ENCODE measurements at regions not wholly inside any gene's neighbourhood (a gene's known extent, or its start where the extent isn't known, plus 50 kb on each side); places are given as distances from the start of the nearest gene placed in this dataset.

GRCh38 chr3:41037651-41038334 is 161.5 kb upstream of the CTNNB1 start:
- Mint-ChIP-seq H3K4me1 (no peaks in the 10 kb centered on the region), H3K9me3 (no peaks in the 10 kb centered on the region), H3K27me3 (peaks cover 3% of the 10 kb centered on the region), H3K36me3 (ENCODE audit: low read depth) (no peaks in the 10 kb centered on the region), H3K4me3 (no peak overlapping the region), H3K27ac (no peak overlapping the region)
- DNase-seq, result no peak
- POLR2A ChIA-PET, result no interaction called here
- CTCF ChIA-PET, result no interaction called here

GRCh38 chr3:41040256-41040655 is 159.0 kb upstream of the CTNNB1 start:
- Mint-ChIP-seq H3K27ac (no peak overlapping the region), H3K4me3 (no peak overlapping the region), H3K27me3 (peaks cover 1% of the 10 kb centered on the region), H3K4me1 (no peaks in the 10 kb centered on the region), H3K36me3 (ENCODE audit: low read depth) (no peaks in the 10 kb centered on the region), H3K9me3 (no peaks in the 10 kb centered on the region)
- no peak for DNase-seq
- POLR2A ChIA-PET, result no interaction called here
- CTCF ChIA-PET, result interaction anchor here (1.6 kb wide), 1 partner anchor 39 kb away, joined by 3 read pairs; no protein-coding TSS in a partner anchor

- H3K27ac Mint-ChIP-seq, result no peak overlapping the region
- no peak overlapping the region for H3K4me3 Mint-ChIP-seq
- CTCF ChIA-PET, result interaction anchor here (1.6 kb wide), 1 partner anchor 38 kb away, joined by 3 read pairs; no protein-coding TSS in a partner anchor
- no peaks in the 10 kb centered on the region for H3K36me3 Mint-ChIP-seq (ENCODE audit: low read depth)
- POLR2A ChIA-PET, result no interaction called here
- DNase-seq, result no peak
- H3K9me3 Mint-ChIP-seq, result no peaks in the 10 kb centered on the region
- H3K4me1 Mint-ChIP-seq, result no peaks in the 10 kb centered on the region
- H3K27me3 Mint-ChIP-seq, result peaks cover 1% of the 10 kb centered on the region
These were observed 157.8 kb upstream of the CTNNB1 start for GRCh38 chr3:41041462-41041861.

- Mint-ChIP-seq H3K27me3 (peaks cover 1% of the 10 kb centered on the region), H3K9me3 (no peaks in the 10 kb centered on the region), H3K36me3 (ENCODE audit: low read depth) (no peaks in the 10 kb centered on the region), H3K27ac (no peak overlapping the region), H3K4me3 (no peak overlapping the region), H3K4me1 (no peaks in the 10 kb centered on the region)
- POLR2A ChIA-PET, result no interaction called here
- no peak for DNase-seq
- CTCF ChIA-PET, result no interaction called here
These were observed 157.4 kb upstream of the CTNNB1 start for GRCh38 chr3:41041899-41042298.

- Mint-ChIP-seq H3K4me3 (no peak overlapping the region), H3K36me3 (ENCODE audit: low read depth) (no peaks in the 10 kb centered on the region), H3K9me3 (no peaks in the 10 kb centered on the region), H3K27me3 (peaks cover 7% of the 10 kb centered on the region), H3K27ac (no peak overlapping the region), H3K4me1 (no peaks in the 10 kb centered on the region)
- CTCF ChIA-PET, result interaction anchor here (0.9 kb wide), 1 partner anchor 14 kb away, joined by 3 read pairs; no protein-coding TSS in a partner anchor
- POLR2A ChIA-PET, result no interaction called here
- DNase-seq, result no peak
These were observed 154.8 kb upstream of the CTNNB1 start for GRCh38 chr3:41044523-41044922.

- ChIA-PET CTCF (no interaction called here), POLR2A (no interaction called here)
- H3K9me3 Mint-ChIP-seq, result no peaks in the 10 kb centered on the region
- no peak overlapping the region for H3K4me3 Mint-ChIP-seq
- peaks cover 7% of the 10 kb centered on the region for H3K27me3 Mint-ChIP-seq
- no peaks in the 10 kb centered on the region for H3K36me3 Mint-ChIP-seq (ENCODE audit: low read depth)
- DNase-seq, result no peak
- H3K27ac Mint-ChIP-seq, result no peak overlapping the region
- no peaks in the 10 kb centered on the region for H3K4me1 Mint-ChIP-seq
These were observed 153.8 kb upstream of the CTNNB1 start for GRCh38 chr3:41045491-41045890.

- Mint-ChIP-seq H3K27me3 (peaks cover 7% of the 10 kb centered on the region), H3K4me1 (no peaks in the 10 kb centered on the region), H3K9me3 (no peaks in the 10 kb centered on the region), H3K36me3 (ENCODE audit: low read depth) (no peaks in the 10 kb centered on the region), H3K27ac (no peak overlapping the region), H3K4me3 (no peak overlapping the region)
- ChIA-PET CTCF (no interaction called here), POLR2A (no interaction called here)
- DNase-seq, result no peak
These were observed 149.2 kb upstream of the CTNNB1 start for GRCh38 chr3:41050144-41050543.

- Mint-ChIP-seq H3K27ac (no peak overlapping the region), H3K9me3 (no peaks in the 10 kb centered on the region), H3K27me3 (peaks cover 3% of the 10 kb centered on the region), H3K4me1 (no peaks in the 10 kb centered on the region), H3K4me3 (no peak overlapping the region), H3K36me3 (ENCODE audit: low read depth) (no peaks in the 10 kb centered on the region)
- ChIA-PET CTCF (no interaction called here), POLR2A (no interaction called here)
- no peak for DNase-seq
These were observed 146.1 kb upstream of the CTNNB1 start for GRCh38 chr3:41053220-41053619.

- no peak for DNase-seq
- Mint-ChIP-seq H3K4me3 (no peak overlapping the region), H3K27me3 (peaks cover 4% of the 10 kb centered on the region), H3K36me3 (ENCODE audit: low read depth) (no peaks in the 10 kb centered on the region), H3K9me3 (peaks cover 2% of the 10 kb centered on the region), H3K27ac (no peak overlapping the region), H3K4me1 (no peaks in the 10 kb centered on the region)
- POLR2A ChIA-PET, result interaction anchor here (0.7 kb wide), 1 partner anchor 15 kb away, joined by 4 read pairs; no protein-coding TSS in a partner anchor
- CTCF ChIA-PET, result no interaction called here
These were observed 139.2 kb upstream of the CTNNB1 start for GRCh38 chr3:41060106-41060505.

GRCh38 chr3:41064070-41064469 is 135.2 kb upstream of the CTNNB1 start:
- H3K27ac Mint-ChIP-seq, result no peak overlapping the region
- CTCF ChIA-PET, result no interaction called here
- H3K27me3 Mint-ChIP-seq, result peaks cover under 1% of the 10 kb centered on the region
- H3K36me3 Mint-ChIP-seq (ENCODE audit: low read depth), result no peaks in the 10 kb centered on the region
- DNase-seq, result no peak
- POLR2A ChIA-PET, result no interaction called here
- H3K4me1 Mint-ChIP-seq, result no peaks in the 10 kb centered on the region
- peaks cover 2% of the 10 kb centered on the region for H3K9me3 Mint-ChIP-seq
- H3K4me3 Mint-ChIP-seq, result no peak overlapping the region

- DNase-seq, result no peak
- ChIA-PET POLR2A (no interaction called here), CTCF (no interaction called here)
- no peaks in the 10 kb centered on the region for H3K36me3 Mint-ChIP-seq (ENCODE audit: low read depth)
- H3K4me1 Mint-ChIP-seq, result no peaks in the 10 kb centered on the region
- H3K27me3 Mint-ChIP-seq, result no peaks in the 10 kb centered on the region
- H3K4me3 Mint-ChIP-seq, result no peak overlapping the region
- H3K27ac Mint-ChIP-seq, result no peak overlapping the region
- peaks cover 2% of the 10 kb centered on the region for H3K9me3 Mint-ChIP-seq
These were observed 134.8 kb upstream of the CTNNB1 start for GRCh38 chr3:41064526-41064925.

- Mint-ChIP-seq H3K27me3 (no peaks in the 10 kb centered on the region), H3K4me3 (no peak overlapping the region), H3K27ac (no peak overlapping the region), H3K9me3 (peaks cover 2% of the 10 kb centered on the region), H3K4me1 (no peaks in the 10 kb centered on the region), H3K36me3 (ENCODE audit: low read depth) (no peaks in the 10 kb centered on the region)
- no peak for DNase-seq
- ChIA-PET POLR2A (no interaction called here), CTCF (interaction anchor here (1.3 kb wide), 1 partner anchor 10 kb away, joined by 5 read pairs; no protein-coding TSS in a partner anchor)
These were observed 134.0 kb upstream of the CTNNB1 start for GRCh38 chr3:41065340-41065739.

GRCh38 chr3:41073190-41073589 is 126.1 kb upstream of the CTNNB1 start:
- Mint-ChIP-seq H3K36me3 (ENCODE audit: low read depth) (no peaks in the 10 kb centered on the region), H3K4me1 (no peaks in the 10 kb centered on the region), H3K27ac (no peak overlapping the region), H3K9me3 (no peaks in the 10 kb centered on the region), H3K4me3 (no peak overlapping the region), H3K27me3 (no peaks in the 10 kb centered on the region)
- no peak for DNase-seq
- POLR2A ChIA-PET, result no interaction called here
- CTCF ChIA-PET, result no interaction called here

- no peak for DNase-seq
- ChIA-PET POLR2A (no interaction called here), CTCF (interaction anchor here (0.8 to 1.9 kb wide), 2 partner anchors 10 to 36 kb away, joined by 3 to 5 read pairs; no protein-coding TSS in a partner anchor)
- no peaks in the 10 kb centered on the region for H3K9me3 Mint-ChIP-seq
- H3K36me3 Mint-ChIP-seq (ENCODE audit: low read depth), result no peaks in the 10 kb centered on the region
- no peak overlapping the region for H3K27ac Mint-ChIP-seq
- H3K4me3 Mint-ChIP-seq, result no peak overlapping the region
- no peaks in the 10 kb centered on the region for H3K27me3 Mint-ChIP-seq
- H3K4me1 Mint-ChIP-seq, result no peaks in the 10 kb centered on the region
These were observed 123.3 kb upstream of the CTNNB1 start for GRCh38 chr3:41075975-41076374.
